ENCODE measurements at regions not wholly inside any gene's neighbourhood (a gene's known extent, or its start where the extent isn't known, plus 50 kb on each side); places are given as distances from the start of the nearest gene placed in this dataset.

- TF ChIP-seq CTCF (conservative IDR thresholded peaks at IDR 0.05) (no peak), EZH2 (IDR thresholded peaks at IDR 0.05; ENCODE audit: low read depth) (no peak)
Measured at GRCh38 chr6:126147291-126147815, 161.0 kb downstream of the TRMT11 start.

All from PC-9 (cell line).